Neural cell (in vitro differentiated cells): ENCODE measurements at regions not wholly inside any gene's neighbourhood (a gene's known extent, or its start where the extent isn't known, plus 50 kb on each side); places are given as distances from the start of the nearest gene placed in this dataset.

Experiments
- H2AFZ ChIP-seq: fragments of 200-600, 300-800 bp; sonication (generic), shearing (Covaris generic); 2 replicates; pipeline ENCODE4 v1.6.0; 2014; ENCODE audit warnings: low read depth, mild to moderate bottlenecking, antibody characterized with exemption, low read length, moderate library complexity
- H3F3A ChIP-seq: fragments of 200-600 bp; shearing (Covaris generic); 2 replicates; pipeline ENCODE4 v1.6.1; 2016; ENCODE audit warnings: mild to moderate bottlenecking, moderate library complexity, mixed read lengths, antibody characterized with exemption, low read length; ENCODE audit not compliant: insufficient read depth, poor library complexity, severe bottlenecking
- H3K27ac ChIP-seq: fragments of 200-600, 300-800 bp; sonication (generic), shearing (Covaris generic); 2 replicates; pipeline ENCODE4 v1.5.1; 2014; ENCODE audit warnings: mild to moderate bottlenecking, low read length, moderate library complexity
- H3K27me3 ChIP-seq: fragments of 300-800, 200-600 bp; sonication (generic), shearing (Covaris generic); 2 replicates; pipeline ENCODE4 v1.6.0; 2014; ENCODE audit warnings: mild to moderate bottlenecking, low read depth, low read length, moderate library complexity; ENCODE audit not compliant: insufficient read depth
- H3K36me3 ChIP-seq: fragments of 300-800, 200-600 bp; sonication (generic), shearing (Covaris generic); 2 replicates; pipeline ENCODE4 v1.5.1; 2014; ENCODE audit warnings: mild to moderate bottlenecking, antibody characterized with exemption, low read length, moderate library complexity; ENCODE audit not compliant: insufficient read depth
- H3K4me2 ChIP-seq: fragments of 300-800, 200-600 bp; sonication (generic), shearing (Covaris generic); 2 replicates; pipeline ENCODE4 v1.6.0; 2014; ENCODE audit warnings: mild to moderate bottlenecking, low read length
- H3K4me3 ChIP-seq: fragments of 300-800, 200-600 bp; sonication (generic), shearing (Covaris generic); 2 replicates; pipeline ENCODE4 v1.5.1; 2014; ENCODE audit warnings: mild to moderate bottlenecking, low read length, moderate library complexity
- H3K79me2 ChIP-seq: fragments of 200-600 bp; shearing (Covaris generic); replicated peaks from 2 replicates; pipeline ENCODE4 v1.6.0; 2014; ENCODE audit warnings: mild to moderate bottlenecking, low read length, moderate library complexity; ENCODE audit not compliant: insufficient read depth
- H3K9ac ChIP-seq: fragments of 300-800, 200-600 bp; sonication (generic), shearing (Covaris generic); 2 replicates; pipeline ENCODE4 v1.6.1; 2016; ENCODE audit warnings: mild to moderate bottlenecking, low read length, mixed read lengths
- H3K9me2 ChIP-seq: fragments of 200-600 bp; shearing (Covaris generic); 2 replicates; pipeline ENCODE4 v1.6.1; 2016; ENCODE audit warnings: mild to moderate bottlenecking, low read length, mixed read lengths; ENCODE audit not compliant: insufficient read depth
- H3K9me3 ChIP-seq: fragments of 200-600, 300-800 bp; sonication (generic), shearing (Covaris generic); 2 replicates; pipeline ENCODE4 v1.6.1; 2016; ENCODE audit warnings: mild to moderate bottlenecking, mixed run types, low read length, moderate library complexity, mixed read lengths
- H4K20me1 ChIP-seq: fragments of 200-600 bp; shearing (Covaris generic); 2 replicates; pipeline ENCODE4 v1.6.1; 2016; ENCODE audit warnings: mild to moderate bottlenecking, mixed run types; ENCODE audit not compliant: insufficient read depth
- CTCF ChIP-seq: fragments of 450-650 bp; IDR thresholded peaks from 2 replicates; pipeline ENCODE4 v1.5.1; 2014; ENCODE audit warnings: antibody characterized with exemption, mild to moderate bottlenecking, moderate library complexity; ENCODE audit not compliant: poor library complexity, severe bottlenecking
- EP300 ChIP-seq: fragments of 450-650 bp; conservative IDR thresholded peaks from 2 replicates; pipeline ENCODE4 v1.6.1; 2014; ENCODE audit warnings: antibody characterized with exemption, mild to moderate bottlenecking, moderate library complexity; ENCODE audit not compliant: poor library complexity, severe bottlenecking
- MXI1 ChIP-seq: fragments of 450-650 bp; conservative IDR thresholded peaks from 2 replicates; pipeline ENCODE4 v1.6.1; 2014; ENCODE audit warnings: antibody characterized with exemption, mild to moderate bottlenecking; ENCODE audit not compliant: poor library complexity, severe bottlenecking
- POLR2AphosphoS5 ChIP-seq: IDR thresholded peaks from 2 replicates; pipeline ENCODE4 v1.6.1; 2012
- RAD21 ChIP-seq: fragments of 450-650 bp; conservative IDR thresholded peaks from 2 replicates; pipeline ENCODE4 v1.6.1; 2014; ENCODE audit warnings: antibody characterized with exemption, mild to moderate bottlenecking, moderate library complexity
- SMC3 ChIP-seq: fragments of 450-650 bp; conservative IDR thresholded peaks from 2 replicates; pipeline ENCODE4 v1.6.1; 2014; ENCODE audit warnings: antibody characterized with exemption, mild to moderate bottlenecking, moderate library complexity; ENCODE audit not compliant: poor library complexity
- TAF1 ChIP-seq: IDR thresholded peaks from 2 replicates; pipeline ENCODE4 v1.6.1; 2012; ENCODE audit warnings: low read depth
- TF ChIP-seq, protein P1 (sequence below): IDR thresholded peaks from 2 replicates; pipeline ENCODE4 v1.6.1; 2012; ENCODE audit warnings: borderline replicate concordance

DNA sequence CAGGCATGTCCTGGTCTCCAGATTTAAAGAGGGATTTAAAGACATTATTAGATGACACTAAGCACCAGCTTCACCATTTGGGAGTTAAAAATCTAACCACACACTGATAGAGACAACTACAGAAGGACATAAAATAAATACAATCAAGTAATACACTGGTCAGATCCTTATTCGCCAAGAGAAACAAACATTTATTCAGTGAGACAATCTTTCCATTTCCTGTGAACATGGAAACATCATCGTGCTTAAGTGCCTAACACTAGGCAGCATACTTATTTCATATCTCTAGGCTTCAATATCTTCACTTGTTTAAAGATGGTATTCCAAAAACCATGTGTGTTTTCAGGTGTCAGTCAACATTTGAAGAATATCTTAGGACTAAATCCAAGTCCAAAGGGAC, 103.6 kb downstream of the AREG start:
- no peak overlapping the region for H2AFZ ChIP-seq
- no peaks in the 10 kb centered on the region for H3K9me3 ChIP-seq
- no peaks in the 10 kb centered on the region for H3K36me3 ChIP-seq
- H3K27me3 ChIP-seq, result no peaks in the 10 kb centered on the region
- no peak overlapping the region for H3K4me3 ChIP-seq
- H3K9ac ChIP-seq, result no peak overlapping the region
- no peak overlapping the region for H3K27ac ChIP-seq
- H3K79me2 ChIP-seq, result no peaks in the 10 kb centered on the region
- TF ChIP-seq CTCF (no peak), SMC3 (no peak), RAD21 (no peak), POLR2AphosphoS5 (no peak), TAF1 (no peak)
- TF ChIP-seq, protein P1, sequence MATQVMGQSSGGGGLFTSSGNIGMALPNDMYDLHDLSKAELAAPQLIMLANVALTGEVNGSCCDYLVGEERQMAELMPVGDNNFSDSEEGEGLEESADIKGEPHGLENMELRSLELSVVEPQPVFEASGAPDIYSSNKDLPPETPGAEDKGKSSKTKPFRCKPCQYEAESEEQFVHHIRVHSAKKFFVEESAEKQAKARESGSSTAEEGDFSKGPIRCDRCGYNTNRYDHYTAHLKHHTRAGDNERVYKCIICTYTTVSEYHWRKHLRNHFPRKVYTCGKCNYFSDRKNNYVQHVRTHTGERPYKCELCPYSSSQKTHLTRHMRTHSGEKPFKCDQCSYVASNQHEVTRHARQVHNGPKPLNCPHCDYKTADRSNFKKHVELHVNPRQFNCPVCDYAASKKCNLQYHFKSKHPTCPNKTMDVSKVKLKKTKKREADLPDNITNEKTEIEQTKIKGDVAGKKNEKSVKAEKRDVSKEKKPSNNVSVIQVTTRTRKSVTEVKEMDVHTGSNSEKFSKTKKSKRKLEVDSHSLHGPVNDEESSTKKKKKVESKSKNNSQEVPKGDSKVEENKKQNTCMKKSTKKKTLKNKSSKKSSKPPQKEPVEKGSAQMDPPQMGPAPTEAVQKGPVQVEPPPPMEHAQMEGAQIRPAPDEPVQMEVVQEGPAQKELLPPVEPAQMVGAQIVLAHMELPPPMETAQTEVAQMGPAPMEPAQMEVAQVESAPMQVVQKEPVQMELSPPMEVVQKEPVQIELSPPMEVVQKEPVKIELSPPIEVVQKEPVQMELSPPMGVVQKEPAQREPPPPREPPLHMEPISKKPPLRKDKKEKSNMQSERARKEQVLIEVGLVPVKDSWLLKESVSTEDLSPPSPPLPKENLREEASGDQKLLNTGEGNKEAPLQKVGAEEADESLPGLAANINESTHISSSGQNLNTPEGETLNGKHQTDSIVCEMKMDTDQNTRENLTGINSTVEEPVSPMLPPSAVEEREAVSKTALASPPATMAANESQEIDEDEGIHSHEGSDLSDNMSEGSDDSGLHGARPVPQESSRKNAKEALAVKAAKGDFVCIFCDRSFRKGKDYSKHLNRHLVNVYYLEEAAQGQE, result no peak
- H3K4me2 ChIP-seq, result no peak overlapping the region
- no peaks in the 10 kb centered on the region for H4K20me1 ChIP-seq
- no peaks in the 10 kb centered on the region for H3K9me2 ChIP-seq
- no peaks in the 10 kb centered on the region for H3F3A ChIP-seq

DNA sequence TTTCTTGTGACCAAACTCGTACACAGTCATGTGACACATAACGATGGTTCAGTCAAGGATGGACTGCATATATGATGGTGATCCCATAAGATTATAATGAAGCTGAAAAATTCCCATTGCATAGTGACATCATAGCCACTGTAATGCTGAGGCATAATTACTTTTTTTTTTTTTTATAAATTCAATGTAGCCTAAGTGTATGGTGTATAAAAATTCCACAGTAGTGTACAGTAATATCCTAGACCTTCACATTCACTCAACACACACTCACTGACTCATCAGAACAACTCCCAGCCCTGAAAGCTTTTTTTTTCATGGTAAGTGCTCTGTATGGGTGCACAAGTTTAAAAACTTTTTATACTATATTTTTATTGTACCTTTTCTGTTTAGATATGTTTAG, 105.0 kb downstream of the AREG start:
- Histone ChIP-seq H3K79me2 (no peaks in the 10 kb centered on the region), H3K27ac (no peak overlapping the region), H3K36me3 (no peaks in the 10 kb centered on the region), H4K20me1 (no peaks in the 10 kb centered on the region), H3K9ac (no peak overlapping the region), H3K4me3 (no peak overlapping the region), H3K4me2 (no peak overlapping the region), H3K27me3 (no peaks in the 10 kb centered on the region), H3F3A (no peaks in the 10 kb centered on the region), H2AFZ (no peak overlapping the region), H3K9me2 (no peaks in the 10 kb centered on the region), H3K9me3 (no peaks in the 10 kb centered on the region)
- no peak for TF ChIP-seq POLR2AphosphoS5
- TF ChIP-seq, protein P1, result no peak
- TF ChIP-seq TAF1, result no peak
- TF ChIP-seq CTCF, result no peak
- TF ChIP-seq RAD21, result no peak
- no peak for TF ChIP-seq EP300
- TF ChIP-seq SMC3, result no peak
- no peak for TF ChIP-seq MXI1
